GM23248 (cell line): ENCODE measurements at regions not wholly inside any gene's neighbourhood (a gene's known extent, or its start where the extent isn't known, plus 50 kb on each side); places are given as distances from the start of the nearest gene placed in this dataset.

Experiments used
- EZH2 ChIP-seq: fragments of 200-600 bp; sonication (generic); IDR thresholded peaks from 2 replicates; pipeline ENCODE4 v1.6.1; 2018; ENCODE audit warnings: antibody characterized with exemption, mild to moderate bottlenecking; ENCODE audit not compliant: insufficient read depth, poor library complexity, severe bottlenecking
- EZH2phosphoT487 ChIP-seq: fragments of 200-600 bp; sonication (generic); IDR thresholded peaks from 2 replicates; pipeline ENCODE4 v1.6.1; 2018; ENCODE audit warnings: antibody characterized with exemption, moderate library complexity, mild to moderate bottlenecking, low read depth; ENCODE audit not compliant: insufficient read depth

GRCh38 chr7:9083837-9084236 is 650.4 kb downstream of the NXPH1 start:
- TF ChIP-seq EZH2 (no peak), EZH2phosphoT487 (no peak)
